ENCODE measurements at regions not wholly inside any gene's neighbourhood (a gene's known extent, or its start where the extent isn't known, plus 50 kb on each side); places are given as distances from the start of the nearest gene placed in this dataset.

DNA sequence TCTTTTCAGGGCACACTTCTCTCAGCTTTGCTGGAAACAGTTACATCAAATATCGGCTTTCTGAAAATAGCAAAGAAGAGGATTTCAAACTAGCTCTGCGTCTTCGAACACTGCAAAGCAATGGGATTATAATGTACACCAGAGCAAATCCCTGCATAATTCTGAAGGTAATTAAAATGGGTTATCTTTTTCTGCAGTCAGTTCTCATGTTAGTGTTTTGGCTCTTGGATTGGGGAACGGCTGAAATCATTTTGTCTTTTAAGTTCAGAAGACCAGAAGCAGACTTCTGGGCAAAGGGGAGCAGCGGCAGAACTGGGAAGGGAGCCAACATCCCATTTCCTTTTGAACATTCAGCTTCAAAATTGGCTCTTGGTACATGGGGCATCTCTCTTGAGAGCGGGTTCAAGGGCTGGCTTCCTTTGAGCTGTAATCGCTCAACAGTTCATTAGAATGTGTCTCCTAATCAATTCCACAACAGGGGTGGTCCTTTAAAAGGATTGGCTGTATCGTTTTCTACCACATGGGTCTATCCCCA lies 110.2 kb upstream of the MTNR1B start:
- no peak for TF ChIP-seq POLR2AphosphoS5 (IDR thresholded peaks at IDR 0.05; ENCODE audit: low read depth, low read length)
- TF ChIP-seq POLR2A (IDR thresholded peaks at IDR 0.05; ENCODE audit: low read depth, low read length) = no peak
- no peak for TF ChIP-seq TAF1 (IDR thresholded peaks at IDR 0.05; ENCODE audit: borderline replicate concordance, low read depth, low read length)
